AG04450 (cell line): ENCODE measurements at regions not wholly inside any gene's neighbourhood (a gene's known extent, or its start where the extent isn't known, plus 50 kb on each side); places are given as distances from the start of the nearest gene placed in this dataset.

Experiments used
- CTCF ChIA-PET: fragments of 300-600, 350-600 bp; formaldehyde crosslinking; extraction: SDS; loops from one replicate; lab custom pipeline; 2022; ENCODE audit warnings: antibody characterized with exemption, inconsistent platforms; lab: Charles Lee
- POLR2A ChIA-PET: fragments of 350-600 bp; formaldehyde crosslinking; extraction: SDS; loops from one replicate; lab custom pipeline; 2021; ENCODE audit warnings: antibody characterized with exemption, inconsistent platforms; lab: Yijun Ruan, JAX
- DNase-seq: peaks from one replicate; pipeline ENCODE4 v3.0.0-alpha.2; 2011; ENCODE audit warnings: low read depth, low spot score
- H3K27ac ChIP-seq: one replicate; pipeline ENCODE4 v1.5.1; 2012; ENCODE audit warnings: low read depth, low read length, control low read depth
- H3K27me3 ChIP-seq: one replicate; pipeline ENCODE4 v1.6.0; 2012; ENCODE audit warnings: low read length; ENCODE audit not compliant: control insufficient read depth, insufficient read depth
- H3K4me3 ChIP-seq: 2 replicates; pipeline ENCODE4 v1.5.1; 2011; ENCODE audit warnings: mild to moderate bottlenecking, low read depth, low read length, control low read depth
- H3K9me3 ChIP-seq: 2 replicates; pipeline ENCODE4 v1.5.1; 2012; ENCODE audit warnings: low read length; ENCODE audit not compliant: control insufficient read depth, insufficient read depth
- CTCF ChIP-seq: IDR thresholded peaks from 2 replicates; pipeline ENCODE4 v1.5.1; 2011; ENCODE audit warnings: low read depth, low read length, control low read depth, inconsistent platforms

- H3K27ac ChIP-seq = no peak overlapping the region
- no peak overlapping the region for H3K4me3 ChIP-seq
- ChIA-PET CTCF (interaction anchor here (0.6 to 5.7 kb wide), 3 partner anchors 49 to 501 kb away, joined by 3 to 35 read pairs (median 4); no protein-coding TSS in a partner anchor), POLR2A (no interaction called here)
- peaks cover 17% of the 10 kb centered on the region for H3K27me3 ChIP-seq
- no peak for DNase-seq
- no peaks in the 10 kb centered on the region for H3K9me3 ChIP-seq
- TF ChIP-seq CTCF = no peak
Observed at GRCh38 chr6:44594481-44594880, 207.0 kb downstream of the CDC5L start.

DNA sequence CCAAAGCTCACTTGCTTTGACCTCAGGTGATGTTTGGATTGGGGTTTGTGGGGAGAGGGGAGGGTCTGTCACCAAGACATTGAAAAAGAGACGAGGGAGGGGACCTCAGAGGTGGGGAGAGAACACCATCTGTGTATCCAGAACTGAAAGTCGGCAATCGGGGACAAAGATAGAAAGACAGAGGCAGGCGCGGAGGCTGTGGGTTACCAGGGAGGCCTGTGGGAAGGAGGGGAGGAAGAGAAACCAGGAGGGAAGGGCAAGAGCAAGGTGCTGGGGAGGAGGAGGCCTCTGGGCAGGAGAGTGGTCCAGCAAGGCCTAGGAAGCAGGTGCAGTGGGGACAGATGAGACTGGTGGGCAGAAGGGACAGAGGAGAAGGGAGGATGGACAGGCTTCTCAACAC lies 211.2 kb downstream of the CDC5L start:
- Histone ChIP-seq H3K27me3 (peaks cover 22% of the 10 kb centered on the region), H3K27ac (no peak overlapping the region), H3K4me3 (no peak overlapping the region), H3K9me3 (no peaks in the 10 kb centered on the region)
- TF ChIP-seq CTCF = no peak
- DNase-seq = no peak
- ChIA-PET CTCF (interaction anchor here (1.6 kb wide), 1 partner anchor 1116 kb away, joined by 4 read pairs; no protein-coding TSS in a partner anchor), POLR2A (no interaction called here)

DNA sequence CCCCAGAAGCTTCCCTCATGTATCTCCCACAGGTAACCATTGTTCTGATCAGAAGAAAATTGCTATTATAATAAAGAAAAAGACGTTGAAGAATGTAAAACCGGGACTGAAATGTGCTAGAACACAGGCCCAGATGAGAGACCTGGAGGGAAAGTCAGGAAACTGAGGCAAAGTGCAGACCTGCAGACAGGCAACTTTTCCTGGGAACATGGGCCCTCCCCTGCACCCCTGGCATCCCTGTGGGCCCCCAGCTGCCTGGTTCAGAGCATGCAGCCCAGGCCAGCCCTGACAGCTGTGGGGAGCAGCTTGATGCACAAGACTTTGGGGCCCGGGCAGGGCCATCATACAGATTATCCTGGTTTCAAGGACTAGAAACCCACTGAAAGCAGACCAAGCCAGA lies 212.2 kb downstream of the CDC5L start:
- POLR2A ChIA-PET = no interaction called here
- peaks cover 20% of the 10 kb centered on the region for H3K27me3 ChIP-seq
- CTCF ChIA-PET = no interaction called here
- H3K27ac ChIP-seq = no peak overlapping the region
- TF ChIP-seq CTCF = no peak
- no peak overlapping the region for H3K4me3 ChIP-seq
- no peaks in the 10 kb centered on the region for H3K9me3 ChIP-seq
- no peak for DNase-seq

DNA sequence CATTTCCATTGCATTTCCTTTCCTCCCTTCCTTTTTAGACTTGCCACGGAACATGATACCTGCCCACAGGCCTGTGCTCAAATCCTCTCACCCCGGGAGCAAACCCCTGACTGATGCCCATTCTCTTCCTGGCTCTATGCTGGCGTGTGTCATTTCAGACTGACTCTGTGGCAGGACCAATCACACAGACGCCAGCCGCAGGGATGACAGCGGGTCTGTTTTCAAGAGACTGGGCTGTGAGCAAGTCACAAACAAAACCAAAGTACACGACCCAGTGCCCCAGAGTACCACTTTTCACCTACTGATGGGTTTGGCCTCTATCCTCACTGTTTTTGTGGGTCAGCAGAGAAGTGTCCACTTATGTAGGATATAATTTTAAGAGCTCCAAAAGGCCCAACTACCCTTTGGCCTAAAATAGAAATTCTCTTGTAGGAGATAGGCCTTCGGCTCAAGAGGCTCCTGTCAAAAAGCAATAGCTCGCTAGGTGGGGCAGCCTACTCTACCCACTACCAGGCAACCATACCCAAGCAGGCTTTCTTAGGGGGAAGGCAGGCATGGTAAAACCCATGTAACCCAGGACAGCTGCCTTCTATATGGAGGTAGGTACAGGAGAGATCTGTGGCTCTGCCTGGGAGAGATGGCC lies 215.7 kb downstream of the CDC5L start:
- H3K27ac ChIP-seq = no peak overlapping the region
- peaks cover 26% of the 10 kb centered on the region for H3K27me3 ChIP-seq
- ChIA-PET POLR2A (no interaction called here), CTCF (no interaction called here)
- no peak overlapping the region for H3K4me3 ChIP-seq
- TF ChIP-seq CTCF = no peak
- no peaks in the 10 kb centered on the region for H3K9me3 ChIP-seq
- DNase-seq = no peak

DNA sequence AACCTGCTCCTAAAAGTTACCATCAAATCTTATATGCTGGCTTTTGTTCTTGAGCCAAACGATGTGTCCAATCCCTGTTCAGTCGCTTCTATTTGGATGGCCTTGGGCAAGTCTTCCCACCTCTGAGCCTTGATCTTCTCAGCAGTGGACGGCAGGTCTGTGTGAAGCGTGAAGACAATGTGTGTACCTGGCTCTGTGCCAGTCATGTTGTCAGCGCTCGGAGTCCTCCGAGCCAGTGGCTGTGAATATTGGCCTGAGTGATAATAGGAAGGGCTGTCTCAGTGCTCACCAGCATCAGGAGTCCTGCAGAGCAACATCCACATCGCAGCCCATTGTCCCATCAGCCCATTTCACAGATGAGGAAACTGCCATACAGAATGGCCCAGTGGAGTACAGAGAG lies 219.0 kb downstream of the CDC5L start:
- TF ChIP-seq CTCF = no peak
- ChIA-PET CTCF (no interaction called here), POLR2A (no interaction called here)
- no peaks in the 10 kb centered on the region for H3K9me3 ChIP-seq
- no peak for DNase-seq
- peaks cover 25% of the 10 kb centered on the region for H3K27me3 ChIP-seq
- no peak overlapping the region for H3K27ac ChIP-seq
- no peak overlapping the region for H3K4me3 ChIP-seq
